ENCODE measurements at regions not wholly inside any gene's neighbourhood (a gene's known extent, or its start where the extent isn't known, plus 50 kb on each side); places are given as distances from the start of the nearest gene placed in this dataset.

DNA sequence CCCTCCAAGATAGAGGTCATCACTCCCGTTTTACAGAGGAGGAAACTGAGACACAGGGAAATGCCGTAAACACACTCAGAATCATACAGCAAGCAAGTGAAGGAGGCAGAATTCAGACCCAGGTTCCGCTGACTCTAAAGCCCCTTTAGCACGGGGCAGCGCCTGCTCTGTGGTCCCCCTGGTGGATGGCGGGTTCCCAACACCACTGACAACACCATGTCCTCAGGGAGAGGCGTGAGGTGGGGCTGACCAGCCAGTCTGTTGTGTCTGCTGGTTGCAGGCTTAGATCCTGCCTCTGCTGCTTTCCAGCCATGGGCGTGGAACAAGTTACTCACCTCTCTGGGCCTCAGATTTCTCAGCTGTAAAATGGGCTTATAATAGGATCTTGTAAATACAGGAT, 617.3 kb downstream of the MATN1 start:
- H3K4me2 ChIP-seq (ENCODE audit: low read length), result no peak overlapping the region
- H3F3A ChIP-seq (ENCODE audit: insufficient read depth, low read length, poor library complexity, severe bottlenecking), result no peaks in the 10 kb centered on the region
- H4K20me1 ChIP-seq (ENCODE audit: insufficient read depth), result no peaks in the 10 kb centered on the region
- no peaks in the 10 kb centered on the region for H3K9me3 ChIP-seq (ENCODE audit: low read length)
- no peak for TF ChIP-seq EZH2 (IDR thresholded peaks at IDR 0.05; ENCODE audit: borderline replicate concordance, insufficient read depth, low read length, poor library complexity, severe bottlenecking)
- TF ChIP-seq CTCF (IDR thresholded peaks at IDR 0.05; ENCODE audit: poor library complexity, severe bottlenecking), result peak; percentile 37
- peak; percentile 30 for TF ChIP-seq SMC3 (conservative IDR thresholded peaks at IDR 0.05; ENCODE audit: poor library complexity)
- H2AFZ ChIP-seq (ENCODE audit: low read depth, low read length), result no peak overlapping the region
- H3K27me3 ChIP-seq (ENCODE audit: insufficient read depth, low read depth, low read length), result no peaks in the 10 kb centered on the region
- no peak overlapping the region for H3K4me3 ChIP-seq (ENCODE audit: low read length)
- no peaks in the 10 kb centered on the region for H3K79me2 ChIP-seq (replicated peaks; ENCODE audit: insufficient read depth, low read length)
- no peaks in the 10 kb centered on the region for H3K9me2 ChIP-seq (ENCODE audit: insufficient read depth, low read length)
- H3K9ac ChIP-seq (ENCODE audit: low read length), result no peak overlapping the region
- H3K27ac ChIP-seq (ENCODE audit: low read length), result no peak overlapping the region
- no peaks in the 10 kb centered on the region for H3K36me3 ChIP-seq (ENCODE audit: insufficient read depth, low read length)

DNA sequence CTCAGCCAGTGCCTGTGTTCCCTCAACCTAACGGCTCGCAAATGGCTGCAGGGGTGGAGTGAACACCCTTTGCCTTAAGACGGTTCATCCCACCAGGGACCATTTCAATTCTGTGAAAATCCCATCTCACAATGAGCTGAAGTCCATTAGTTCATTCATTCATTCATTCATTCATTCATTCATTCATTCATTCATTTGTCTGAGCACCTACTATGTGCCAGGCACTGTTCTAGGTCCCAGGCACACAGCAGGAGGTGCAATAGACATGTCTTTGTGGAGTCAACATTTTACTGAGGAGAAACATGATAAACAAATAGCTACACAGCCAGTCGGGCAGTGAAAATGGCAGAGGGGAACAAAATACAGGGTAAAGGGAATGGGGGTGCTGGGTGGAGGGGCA, 618.8 kb downstream of the MATN1 start:
- H3K4me3 ChIP-seq (ENCODE audit: low read length), result no peak overlapping the region
- no peaks in the 10 kb centered on the region for H3K36me3 ChIP-seq (ENCODE audit: insufficient read depth, low read length)
- no peaks in the 10 kb centered on the region for H3K27me3 ChIP-seq (ENCODE audit: insufficient read depth, low read depth, low read length)
- TF ChIP-seq TAF1 (IDR thresholded peaks at IDR 0.05; ENCODE audit: low read depth) (no peak), POLR2AphosphoS5 (IDR thresholded peaks at IDR 0.05) (no peak), RAD21 (conservative IDR thresholded peaks at IDR 0.05) (no peak), MXI1 (conservative IDR thresholded peaks at IDR 0.05; ENCODE audit: poor library complexity, severe bottlenecking) (no peak), EP300 (conservative IDR thresholded peaks at IDR 0.05; ENCODE audit: poor library complexity, severe bottlenecking) (no peak), SMC3 (conservative IDR thresholded peaks at IDR 0.05; ENCODE audit: poor library complexity) (no peak), REST (IDR thresholded peaks at IDR 0.05; ENCODE audit: borderline replicate concordance) (no peak), EZH2 (IDR thresholded peaks at IDR 0.05; ENCODE audit: borderline replicate concordance, insufficient read depth, low read length, poor library complexity, severe bottlenecking) (no peak), CTCF (IDR thresholded peaks at IDR 0.05; ENCODE audit: poor library complexity, severe bottlenecking) (no peak)
- H4K20me1 ChIP-seq (ENCODE audit: insufficient read depth), result no peaks in the 10 kb centered on the region
- no peak overlapping the region for H3K9ac ChIP-seq (ENCODE audit: low read length)
- H3K9me2 ChIP-seq (ENCODE audit: insufficient read depth, low read length), result no peaks in the 10 kb centered on the region
- no peaks in the 10 kb centered on the region for H3K79me2 ChIP-seq (replicated peaks; ENCODE audit: insufficient read depth, low read length)
- no peaks in the 10 kb centered on the region for H3K9me3 ChIP-seq (ENCODE audit: low read length)
- no peak overlapping the region for H2AFZ ChIP-seq (ENCODE audit: low read depth, low read length)
- no peaks in the 10 kb centered on the region for H3F3A ChIP-seq (ENCODE audit: insufficient read depth, low read length, poor library complexity, severe bottlenecking)
- H3K27ac ChIP-seq (ENCODE audit: low read length), result no peak overlapping the region
- no peak overlapping the region for H3K4me2 ChIP-seq (ENCODE audit: low read length)

All from neural cell (in vitro differentiated cells).